ENCODE measurements at regions not wholly inside any gene's neighbourhood (a gene's known extent, or its start where the extent isn't known, plus 50 kb on each side); places are given as distances from the start of the nearest gene placed in this dataset.
A peak's percentile ranks its signal among the peaks of the same experiment; 100 is the strongest.

GRCh38 chr2:234377761-234378391 is 119.0 kb downstream of the ARL4C start:
- Mint-ChIP-seq H3K9me3 (peaks cover 3% of the 10 kb centered on the region; the same call in 2 of the 3 replicates), H3K27ac (peak overlapping the region; percentile 77), H3K4me3 (no peak overlapping the region), H3K36me3 (ENCODE audit: low read depth) (0 out of 3 replicates have a peak, but pooled peaks cover 3% of the 10 kb centered on the region), H3K27me3 (ENCODE audit: insufficient read depth, low read depth, poor library complexity) (peaks cover 7% of the 10 kb centered on the region), H3K4me1 (peaks cover 10% of the 10 kb centered on the region)
- peak overlapping the region; percentile 33; the same call in 1 of the 2 replicates for H3K4me2 ChIP-seq
- no peaks in the 10 kb centered on the region for H3K9me2 ChIP-seq (ENCODE audit: insufficient read depth)
- H4K20me1 ChIP-seq (replicated peaks; ENCODE audit: insufficient read depth), result no peaks in the 10 kb centered on the region
- H3K79me2 ChIP-seq (replicated peaks; ENCODE audit: insufficient read depth), result no peaks in the 10 kb centered on the region
- no peak overlapping the region for H3K27ac ChIP-seq (ENCODE audit: low read depth)
- H3K36me3 ChIP-seq (ENCODE audit: insufficient read depth), result no peaks in the 10 kb centered on the region
- no peak overlapping the region for H3K4me3 ChIP-seq
- no peak for DNase-seq (ENCODE audit: low spot score)
- no peak for TF ChIP-seq ZNF462 (CRISPR knock-in tag; IDR thresholded peaks at IDR 0.05)
- no peak for TF ChIP-seq CTCF (conservative IDR thresholded peaks at IDR 0.05; ENCODE audit: low read depth in 2 of 2)
- no peak for TF ChIP-seq EZH2phosphoT487 (IDR thresholded peaks at IDR 0.05; ENCODE audit: unreplicated experiment)
- TF ChIP-seq POLR2AphosphoS5 (IDR thresholded peaks at IDR 0.05; ENCODE audit: low read depth), result no peak
- no peak for TF ChIP-seq EZH2 (IDR thresholded peaks at IDR 0.05; ENCODE audit: low read depth, unreplicated experiment)
- TF ChIP-seq ZNF331 (CRISPR knock-in tag; IDR thresholded peaks at IDR 0.05; ENCODE audit: low read depth), result no peak
- no peak for TF ChIP-seq CREB1 (CRISPR knock-in tag; IDR thresholded peaks at IDR 0.05; ENCODE audit: low read depth)
- TF ChIP-seq ETS1 (IDR thresholded peaks at IDR 0.05), result no peak
- no peak for TF ChIP-seq REST (IDR thresholded peaks at IDR 0.05; ENCODE audit: unreplicated experiment)
- TF ChIP-seq JUNB (IDR thresholded peaks at IDR 0.05; ENCODE audit: unreplicated experiment), result no peak
- TF ChIP-seq ZNF114 (CRISPR knock-in tag; IDR thresholded peaks at IDR 0.05), result no peak
- TF ChIP-seq NANOG (IDR thresholded peaks at IDR 0.05; ENCODE audit: borderline replicate concordance), result no peak
- TF ChIP-seq STAT1 (IDR thresholded peaks at IDR 0.05; ENCODE audit: unreplicated experiment), result no peak
- H2AFZ ChIP-seq, result peak overlapping the region; percentile 96
- peaks cover 5% of the 10 kb centered on the region for H3K4me1 ChIP-seq (ENCODE audit: insufficient read depth)
- no peak for ATAC-seq
- no peaks in the 10 kb centered on the region for H3F3A ChIP-seq (replicated peaks; ENCODE audit: low read depth)
- no peaks in the 10 kb centered on the region for H3K27me3 ChIP-seq (ENCODE audit: insufficient read depth)
